ENCODE measurements at regions not wholly inside any gene's neighbourhood (a gene's known extent, or its start where the extent isn't known, plus 50 kb on each side); places are given as distances from the start of the nearest gene placed in this dataset.
"Not testable (repeated sequence)": the region's sequence is repeated elsewhere in the genome, so short reads cannot be mapped to it uniquely, and the experiment has no call there.

DNA sequence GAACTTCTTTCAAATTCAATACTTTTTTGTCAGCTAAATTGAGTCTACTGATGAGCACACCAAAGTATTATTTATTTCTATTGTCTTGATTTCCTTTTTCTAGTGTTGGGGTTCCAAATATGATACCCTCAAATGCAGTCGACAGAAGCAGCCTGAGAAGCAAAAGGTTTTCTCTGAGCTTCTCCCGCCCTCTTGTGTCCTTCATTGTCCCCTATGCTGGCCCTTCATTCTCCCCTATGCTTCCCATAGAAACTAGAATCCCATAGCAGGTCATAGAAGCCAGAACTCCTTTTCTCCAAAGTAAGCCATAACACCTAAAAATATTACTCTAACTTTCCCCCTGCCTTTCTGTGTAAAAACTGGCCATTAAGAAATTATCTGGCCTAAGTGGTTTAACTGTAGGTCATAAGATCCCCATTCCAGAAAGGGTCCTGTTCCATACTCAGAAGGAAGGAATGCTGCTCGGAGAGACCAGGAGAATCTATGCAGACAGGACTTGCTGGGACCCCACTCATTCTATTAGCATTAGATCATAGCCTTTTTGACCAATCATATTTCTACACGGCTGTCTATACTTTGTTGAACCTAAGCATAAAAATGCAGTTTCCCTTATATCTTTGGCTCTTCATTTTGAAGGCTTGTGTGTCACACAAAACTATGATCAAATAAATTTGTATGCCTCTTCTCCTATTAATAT is 764.6 kb upstream of the PKDCC start:
- DNase-seq (ENCODE audit: low read depth): no peak

DNA sequence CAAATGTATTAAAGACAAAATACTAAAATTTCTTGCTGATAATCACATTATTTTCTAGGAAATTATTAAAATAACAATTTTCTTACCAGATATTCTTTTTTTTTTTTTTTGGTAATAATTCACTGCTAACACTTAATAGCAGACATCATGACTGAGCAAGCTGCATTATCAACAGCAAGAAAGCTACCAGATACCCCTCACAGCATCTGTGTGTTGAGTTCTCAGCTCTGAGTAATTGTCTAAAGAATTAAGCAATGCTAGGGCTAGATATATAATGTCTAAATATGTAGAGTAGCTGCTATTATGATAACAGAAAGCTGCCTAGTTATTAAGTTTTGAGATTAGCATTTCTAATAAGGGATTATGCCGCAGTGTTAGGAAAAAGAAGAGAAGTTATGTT is 754.3 kb upstream of the PKDCC start:
- DNase-seq (ENCODE audit: low read depth): no peak

DNA sequence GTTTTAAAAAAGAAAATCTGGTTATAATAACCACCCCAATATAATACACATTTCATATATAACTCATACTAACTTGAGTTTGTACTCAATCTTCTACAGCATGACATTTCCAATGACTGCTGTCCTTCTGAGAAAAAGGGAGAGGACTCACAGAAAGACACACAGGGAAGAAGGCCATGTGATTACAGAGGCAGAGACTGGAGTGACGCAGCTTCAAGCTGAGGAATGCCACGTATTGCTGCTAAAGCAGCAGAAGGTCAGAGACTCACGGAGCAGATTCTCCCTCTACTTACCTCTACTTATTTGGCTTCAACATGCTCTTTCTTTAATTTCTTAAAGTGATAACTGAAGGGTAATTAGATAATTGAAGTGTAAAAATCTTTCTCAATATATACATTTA is 753.5 kb upstream of the PKDCC start:
- DNase-seq (ENCODE audit: low read depth): no peak

DNA sequence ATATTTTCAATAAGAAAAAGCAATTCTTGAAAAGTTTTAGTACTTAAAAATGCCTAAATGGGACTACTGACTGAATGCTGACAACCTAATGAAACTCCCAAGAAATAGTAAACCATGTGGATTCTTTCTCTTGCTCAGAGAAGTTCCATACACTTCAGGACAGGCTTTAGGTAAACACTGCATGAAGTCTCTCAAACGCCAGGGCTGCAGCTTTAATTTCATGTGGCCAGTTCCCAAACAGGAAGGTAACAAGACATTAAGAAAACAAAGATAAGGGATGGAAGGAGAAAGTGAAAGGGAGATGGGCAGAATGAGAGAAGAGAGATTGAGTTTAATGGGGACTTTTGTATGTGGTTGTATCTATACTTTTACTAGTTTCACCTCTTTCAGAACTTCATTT is 734.7 kb upstream of the PKDCC start:
- no peak for DNase-seq (ENCODE audit: low read depth)

DNA sequence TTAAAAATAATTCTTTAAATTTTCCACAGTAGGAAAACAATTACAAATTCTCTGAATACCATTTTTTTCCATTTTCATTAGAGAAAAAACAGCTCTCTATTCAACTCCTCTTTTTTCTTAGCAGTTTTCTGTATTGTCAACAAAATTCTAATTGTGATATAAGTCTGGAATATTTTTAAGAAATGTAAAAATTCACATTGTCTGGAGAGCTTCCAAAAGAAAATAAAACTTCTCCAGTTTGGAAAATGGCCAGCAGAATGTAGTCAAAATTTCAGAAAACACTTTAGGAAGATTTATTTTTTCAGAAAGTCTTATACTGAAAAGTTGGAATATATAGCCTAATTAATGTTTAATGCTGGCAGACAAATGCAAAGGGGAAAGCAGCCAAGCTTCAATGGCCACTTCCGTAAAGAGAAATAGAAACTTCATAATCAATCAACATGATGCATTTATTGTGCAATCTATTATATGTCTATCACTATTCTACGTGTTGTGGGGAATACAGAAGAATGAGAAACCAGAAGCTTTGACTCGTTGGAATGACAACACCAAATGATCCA is 733.2 kb upstream of the PKDCC start:
- no peak for DNase-seq (ENCODE audit: low read depth)

DNA sequence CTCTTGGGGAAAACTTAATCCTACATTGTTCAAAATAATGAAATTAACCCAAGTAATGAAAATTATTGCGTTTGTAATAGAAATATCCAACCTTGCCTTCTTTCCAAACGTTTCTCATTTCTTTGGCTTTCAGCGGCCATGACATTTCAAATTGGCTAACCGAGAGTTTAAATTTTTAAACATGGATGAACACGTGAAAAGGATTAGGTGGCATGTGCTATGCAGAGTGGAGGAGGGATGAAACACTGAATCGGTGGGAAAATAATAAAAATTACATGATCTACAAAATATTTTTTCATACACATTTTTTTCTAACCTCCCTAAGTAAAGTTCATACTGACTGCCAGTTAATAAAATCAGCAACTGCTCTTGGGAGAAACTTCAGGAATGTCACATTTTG is 728.4 kb upstream of the PKDCC start:
- no peak for DNase-seq (ENCODE audit: low read depth)

DNA sequence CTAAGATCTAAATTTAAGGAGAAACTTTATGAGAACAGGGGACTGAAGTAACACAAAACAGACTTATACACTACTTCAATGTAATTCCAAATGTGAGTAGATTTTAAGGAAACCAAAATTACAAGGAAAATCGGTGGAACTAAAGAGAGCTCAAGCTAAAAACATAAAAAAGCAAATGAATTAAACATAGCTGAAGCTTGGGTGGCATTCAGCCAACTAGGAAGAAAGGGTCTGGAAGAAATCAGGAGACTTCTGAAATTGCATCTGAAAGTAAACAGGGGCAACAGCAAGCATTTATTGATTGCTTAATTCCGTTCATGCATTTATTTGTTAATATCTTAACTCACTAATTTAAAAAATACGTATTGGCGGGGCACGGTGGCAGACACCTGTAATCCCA is 727.3 kb upstream of the PKDCC start:
- DNase-seq (ENCODE audit: low read depth): no peak

DNA sequence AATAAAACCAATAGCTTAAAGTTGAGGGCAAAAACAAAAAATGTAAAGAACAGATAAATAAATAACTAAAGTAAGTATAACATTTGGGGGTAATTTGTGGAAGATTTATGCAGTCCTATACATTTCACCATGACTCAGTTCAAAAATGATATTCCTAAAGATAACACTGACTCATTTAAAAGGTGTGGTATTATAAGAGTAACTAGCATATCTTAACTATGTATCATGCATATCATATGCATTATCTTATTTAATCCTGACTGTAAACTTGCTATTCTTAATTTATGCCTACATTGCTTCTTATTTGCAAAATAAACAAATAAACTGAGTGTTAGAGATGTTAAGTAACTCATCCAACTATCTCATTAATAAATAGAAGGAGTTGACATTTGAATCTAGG is 726.5 kb upstream of the PKDCC start:
- no peak for DNase-seq (ENCODE audit: low read depth)

DNA sequence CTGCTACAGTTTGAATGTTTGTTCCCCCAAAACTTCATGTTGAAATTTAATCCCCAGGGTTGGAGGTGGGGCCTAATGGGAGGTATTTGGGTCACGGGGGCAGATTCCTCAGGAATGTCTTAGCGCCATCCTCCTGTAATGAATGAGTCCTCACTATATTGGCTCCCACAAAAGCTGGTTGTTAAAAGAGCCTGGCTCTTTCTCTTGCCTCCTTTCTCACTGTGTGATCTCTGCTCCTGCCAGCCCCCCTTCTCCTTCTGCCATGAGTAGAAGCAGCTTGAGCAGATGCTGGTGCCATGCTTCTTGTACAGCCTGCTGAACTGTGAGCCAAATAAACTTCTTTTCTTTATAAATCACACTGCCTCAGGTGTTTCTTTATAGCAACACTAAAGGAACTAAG is 721.0 kb upstream of the PKDCC start:
- no peak for DNase-seq (ENCODE audit: low read depth)

DNA sequence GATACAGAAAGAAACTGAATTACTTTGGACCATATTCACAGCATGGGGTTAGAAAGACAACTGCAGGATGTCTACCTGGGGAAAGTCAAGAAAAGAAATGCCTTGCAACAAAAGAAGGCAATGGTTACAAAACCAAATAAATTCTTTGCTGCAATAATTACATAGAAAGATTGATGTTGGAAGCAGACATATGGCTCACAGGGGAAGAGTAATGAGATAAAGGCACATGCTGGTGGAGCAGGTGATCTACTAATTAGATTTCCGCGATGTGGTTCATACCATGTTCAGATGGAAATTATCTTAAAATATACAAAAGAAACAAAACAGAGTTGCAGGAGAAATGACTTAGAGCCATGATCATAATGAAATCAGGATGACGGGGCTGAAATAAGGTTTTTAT is 718.8 kb upstream of the PKDCC start:
- DNase-seq (ENCODE audit: low read depth): no peak

DNA sequence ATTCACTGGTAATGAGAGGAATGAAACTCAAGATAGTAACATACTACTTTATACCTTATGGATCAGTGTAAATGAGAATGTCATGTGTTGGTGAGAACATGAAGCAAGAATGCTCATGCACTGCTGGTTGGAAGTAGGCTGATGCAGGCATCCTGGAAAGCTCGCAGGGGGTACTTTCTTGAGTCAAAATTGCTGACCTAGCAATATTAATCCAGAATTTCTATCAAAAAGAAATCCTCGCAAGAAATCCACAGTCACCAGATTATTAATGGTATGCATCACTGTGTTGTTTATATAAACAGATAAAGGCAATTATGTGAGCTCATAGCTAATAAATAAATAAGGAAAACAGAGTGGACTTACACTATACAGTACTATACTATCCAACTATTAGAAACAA is 713.7 kb upstream of the PKDCC start:
- no peak for DNase-seq (ENCODE audit: low read depth)

DNA sequence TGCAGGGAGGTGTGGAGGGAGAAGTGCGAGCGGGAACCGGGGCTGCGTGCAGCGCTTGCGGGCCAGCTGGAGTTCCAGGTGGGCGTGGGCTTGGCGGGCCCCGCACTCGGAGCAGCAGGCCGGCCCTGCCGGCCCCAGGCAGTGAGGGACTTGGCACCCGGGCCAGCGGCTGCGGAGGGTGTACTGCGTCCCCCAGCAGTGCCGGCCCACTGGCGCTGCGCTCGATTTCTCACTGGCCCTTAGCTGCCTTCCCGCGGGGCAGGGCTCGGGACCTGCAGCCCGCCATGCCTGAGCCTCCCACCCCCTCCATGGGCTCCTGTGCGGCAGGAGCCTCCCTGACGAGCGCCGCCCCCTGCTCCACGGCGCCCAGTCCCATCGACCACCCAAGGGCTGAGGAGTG is 712.2 kb upstream of the PKDCC start:
- DNase-seq (ENCODE audit: low read depth): not testable (repeated sequence)

DNA sequence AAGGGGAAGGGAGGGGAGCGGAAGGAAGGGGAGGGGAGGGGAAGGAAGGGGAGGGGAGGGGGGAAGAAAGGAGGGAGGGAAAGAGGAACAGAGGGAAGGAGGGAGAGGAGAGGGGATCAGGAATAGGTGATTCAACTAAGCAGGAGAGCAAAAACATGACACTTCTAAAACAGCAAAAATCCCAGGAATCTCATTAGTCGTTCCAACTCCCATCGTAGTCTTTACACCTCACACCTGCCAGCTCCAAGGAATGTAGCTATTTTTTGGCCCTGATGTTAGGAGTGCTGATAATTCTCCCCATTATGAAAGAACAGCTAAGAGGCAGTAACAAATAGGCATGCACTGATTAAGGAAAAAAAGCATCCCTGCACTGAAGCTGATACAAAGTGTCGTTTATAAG is 709.9 kb upstream of the PKDCC start:
- no peak for DNase-seq (ENCODE audit: low read depth)

DNA sequence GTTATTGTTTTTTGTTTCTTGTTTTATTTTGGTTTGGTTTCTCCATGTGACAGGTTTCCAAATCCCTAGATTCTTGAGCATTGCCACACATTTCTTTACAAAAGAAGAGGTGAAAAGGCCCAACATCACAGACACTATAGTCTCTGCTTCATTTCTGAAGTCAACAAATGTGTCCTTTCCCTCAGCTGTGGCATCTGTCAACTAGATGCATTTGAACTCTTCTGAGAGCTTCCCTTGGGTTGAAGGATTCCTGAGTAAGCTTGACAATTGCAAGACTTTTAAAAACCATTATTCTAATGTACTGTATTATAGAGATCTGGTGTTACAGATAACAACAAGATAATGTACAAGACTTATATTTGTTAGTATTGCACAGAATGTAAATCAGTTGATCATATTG is 703.3 kb upstream of the PKDCC start:
- DNase-seq (ENCODE audit: low read depth): no peak

DNA sequence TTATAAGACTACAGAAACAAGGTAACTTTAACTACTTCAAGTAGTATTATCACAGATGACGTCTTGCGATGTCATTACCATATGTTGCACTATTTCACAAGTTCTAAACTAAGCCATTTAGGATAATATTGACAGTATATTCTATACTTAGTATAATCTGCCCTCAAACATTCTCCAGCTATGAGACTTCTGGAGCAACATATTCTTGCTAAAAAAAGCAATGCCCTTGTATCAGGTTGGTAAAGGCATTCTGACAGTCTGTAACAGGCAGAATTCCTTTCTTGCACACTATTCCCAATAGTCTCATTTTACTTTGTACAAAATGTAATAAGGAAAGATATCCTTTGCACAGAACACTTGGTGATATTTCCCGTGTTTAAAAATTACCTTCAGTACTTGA is 694.8 kb upstream of the PKDCC start:
- no peak for DNase-seq (ENCODE audit: low read depth)

DNA sequence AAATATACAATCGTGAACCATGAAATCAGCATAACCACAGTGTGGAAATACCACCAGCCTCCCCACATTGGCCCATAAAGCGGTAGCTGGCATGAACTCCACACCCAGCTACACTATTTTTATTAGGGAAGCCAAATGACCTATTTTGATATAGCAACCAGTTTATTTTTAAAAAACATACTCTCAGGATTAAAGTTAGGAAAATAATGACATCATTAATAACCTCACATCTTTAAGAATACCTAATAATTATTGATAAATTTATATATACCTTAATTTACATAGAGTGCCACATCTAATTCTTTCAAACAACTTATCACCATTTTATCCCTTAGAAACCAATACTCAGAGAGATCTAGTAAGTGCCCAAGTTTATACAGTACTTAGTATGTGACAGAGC is 692.0 kb upstream of the PKDCC start:
- DNase-seq (ENCODE audit: low read depth): no peak

DNA sequence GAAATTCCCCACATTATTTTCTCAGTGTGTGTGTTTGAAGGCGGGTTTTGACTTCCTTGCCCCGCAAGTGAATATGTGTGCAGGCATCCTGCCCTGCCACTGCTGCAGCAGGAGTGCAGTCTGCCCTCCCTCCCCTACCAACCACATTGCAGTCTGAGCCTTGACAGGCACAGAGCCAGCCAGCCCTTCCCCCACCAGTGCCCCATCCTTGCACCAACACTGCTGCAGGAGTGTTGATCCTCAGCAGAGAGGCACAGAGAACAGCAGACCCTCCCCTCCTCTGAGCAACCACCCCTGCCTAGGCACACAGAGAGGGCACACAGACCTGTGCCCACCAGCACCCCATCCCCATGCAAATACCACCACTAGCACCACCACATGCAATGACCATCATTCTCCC is 683.0 kb upstream of the PKDCC start:
- DNase-seq (ENCODE audit: low read depth): no peak

DNA sequence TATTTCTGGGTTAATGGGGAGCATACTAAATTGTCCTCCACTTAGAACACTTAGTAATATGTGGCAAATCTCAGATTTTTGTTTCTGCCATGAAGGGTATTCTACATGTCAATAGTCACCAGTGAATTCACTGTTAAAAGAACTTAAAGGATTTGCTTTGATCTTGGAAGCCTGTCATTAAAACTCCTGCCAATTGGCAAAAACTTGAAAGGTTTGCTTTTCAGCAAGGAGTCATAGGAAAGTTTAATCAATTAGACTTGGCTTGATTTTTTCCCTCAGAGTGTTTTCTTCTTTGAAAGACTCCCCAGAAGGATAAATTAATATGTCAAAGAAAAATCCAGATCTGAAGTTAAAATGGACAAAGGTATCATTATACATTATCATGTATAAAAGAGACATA is 671.9 kb upstream of the PKDCC start:
- DNase-seq (ENCODE audit: low read depth): no peak

DNA sequence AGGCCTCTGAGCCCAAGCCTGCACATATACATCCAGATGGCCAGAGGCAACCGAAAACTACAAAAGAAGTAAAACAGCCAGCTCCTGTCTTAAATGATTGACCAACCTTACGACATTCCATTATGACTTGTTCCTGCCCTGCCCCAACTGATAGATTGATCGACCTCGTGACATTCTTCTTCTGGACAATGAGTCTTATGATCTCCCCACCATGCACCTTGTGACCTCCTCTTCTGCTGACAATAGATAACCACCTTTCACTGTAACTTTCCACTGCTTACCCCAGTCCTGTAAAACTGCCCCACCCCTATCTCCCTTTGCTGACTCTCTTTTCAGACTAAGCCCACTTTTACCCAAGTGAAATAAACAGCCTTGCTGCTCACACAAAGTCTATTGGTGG is 670.0 kb upstream of the PKDCC start:
- no peak for DNase-seq (ENCODE audit: low read depth)

DNA sequence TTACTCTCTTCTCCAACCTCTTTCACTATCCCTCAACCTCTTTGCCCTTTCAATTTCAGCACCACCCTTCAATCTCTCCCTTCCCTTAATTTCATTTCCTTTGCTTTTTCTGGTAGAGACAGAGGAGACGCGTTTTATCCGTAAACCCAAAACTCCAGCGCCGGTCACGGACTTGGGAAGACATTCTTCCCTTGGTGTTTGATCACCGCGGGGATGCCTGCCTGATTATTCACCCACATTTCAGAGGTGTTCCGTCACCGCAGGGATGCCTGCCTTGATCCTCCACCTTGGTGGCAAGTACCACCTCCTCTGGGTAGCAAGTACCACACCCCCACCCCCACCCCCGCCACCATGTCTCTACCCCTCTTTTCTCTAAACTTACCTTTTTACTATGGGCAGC is 669.4 kb upstream of the PKDCC start:
- DNase-seq (ENCODE audit: low read depth): no peak

DNA sequence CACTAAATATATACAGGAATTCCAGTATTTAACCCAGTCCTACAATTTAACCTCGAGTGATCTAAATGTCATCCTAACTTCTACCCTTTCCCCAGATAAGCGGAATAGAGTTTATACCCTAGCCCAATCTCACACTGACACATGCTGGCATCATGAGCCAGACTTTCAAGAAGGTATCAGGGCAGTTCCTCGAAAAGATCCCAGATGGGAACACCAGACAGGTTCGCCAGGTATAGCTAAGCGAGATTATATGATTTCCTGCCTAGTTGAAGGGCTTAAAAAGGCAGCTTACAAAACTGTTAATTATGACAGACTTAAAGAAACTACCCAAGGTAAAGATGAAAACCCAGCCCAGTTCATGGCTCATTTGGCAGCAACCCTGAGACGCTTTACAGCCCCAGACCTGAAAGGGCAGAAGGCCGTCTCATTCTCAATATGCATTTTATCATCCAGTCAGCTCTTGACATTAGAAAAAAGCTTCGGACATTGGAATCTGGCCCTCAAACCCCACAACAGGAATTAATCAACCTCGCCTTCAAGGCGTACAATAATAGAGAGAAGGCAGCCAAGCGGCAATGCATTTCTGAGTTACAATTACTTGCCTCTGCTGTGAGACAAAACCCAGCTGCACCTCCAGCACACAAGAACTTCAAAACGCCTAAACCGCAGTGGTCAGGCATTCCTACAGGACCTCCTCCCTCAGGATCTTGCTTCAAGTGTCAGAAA is 668.2 kb upstream of the PKDCC start:
- DNase-seq (ENCODE audit: low read depth): no peak

DNA sequence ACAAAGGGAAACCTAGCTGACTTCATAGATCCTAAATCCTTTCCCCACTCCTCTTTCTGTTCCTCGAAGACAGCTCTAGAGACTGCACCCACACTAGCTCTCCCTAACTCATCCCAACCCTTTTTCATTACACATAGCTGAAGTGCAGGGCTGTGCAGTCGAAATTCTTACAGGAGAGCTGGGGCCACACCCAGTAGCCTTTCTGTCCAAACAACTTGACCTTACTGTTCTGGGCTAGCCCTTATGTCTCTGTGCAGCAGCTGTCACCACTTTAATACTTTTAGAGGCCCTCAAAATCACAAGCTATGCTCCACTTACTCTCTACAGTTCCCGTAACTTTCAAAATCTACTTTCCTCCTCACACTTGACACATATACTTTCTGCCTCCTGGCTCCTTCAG is 666.1 kb upstream of the PKDCC start:
- no peak for DNase-seq (ENCODE audit: low read depth)

DNA sequence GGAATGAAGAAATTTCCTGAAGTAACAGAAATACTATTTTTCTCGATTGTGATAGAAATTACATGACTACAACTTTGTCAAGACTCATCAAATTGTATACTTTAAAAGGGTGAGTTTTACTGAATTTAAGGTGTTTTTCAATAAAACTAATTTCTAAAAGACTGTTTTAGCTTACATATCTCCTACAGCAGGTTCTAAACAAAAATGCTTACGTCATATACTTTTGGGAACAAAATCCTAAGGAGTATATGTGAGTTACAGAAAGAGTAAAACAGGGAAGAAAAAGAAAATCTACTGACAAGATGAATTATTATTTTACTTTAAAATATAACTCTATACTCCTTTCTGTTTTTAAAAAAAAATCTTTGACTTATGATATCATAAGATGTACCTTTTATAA is 660.3 kb upstream of the PKDCC start:
- DNase-seq (ENCODE audit: low read depth): no peak
